Liver (tissue), 8 donors: ENCODE measurements at regions not wholly inside any gene's neighbourhood (a gene's known extent, or its start where the extent isn't known, plus 50 kb on each side); places are given as distances from the start of the nearest gene placed in this dataset.

Experiments used
- DNase-seq: peaks from one replicate; pipeline ENCODE4 v3.0.0-alpha.2; 2017; ENCODE audit warnings: low spot score
- H3K27ac ChIP-seq, 2 donors: one replicate each; pipeline ENCODE4 v1.7.0; 2013; ENCODE audit warnings: inconsistent platforms in 2 of 2, low read length in 2 of 2, control low read depth in 1 of 2, low read depth in 1 of 2, mild to moderate bottlenecking in 1 of 2
- H3K27me3 ChIP-seq, 4 donors: one replicate each; pipeline versions ENCODE4 v1.6.1 to v1.7.0; 2013; ENCODE audit warnings: low read length in 3 of 4, inconsistent platforms in 1 of 4, mild to moderate bottlenecking in 1 of 4, moderate library complexity in 1 of 4; ENCODE audit not compliant: control insufficient read depth in 4 of 4, insufficient read depth in 4 of 4
- H3K36me3 ChIP-seq, 4 donors: one replicate each; pipeline versions ENCODE4 v1.6.1 to v1.7.0; 2013; ENCODE audit warnings: low read length in 3 of 4, mild to moderate bottlenecking in 3 of 4, low read depth in 1 of 4, moderate library complexity in 1 of 4; ENCODE audit not compliant: control insufficient read depth in 4 of 4, insufficient read depth in 3 of 4
- H3K4me1 ChIP-seq, 4 donors: one replicate each; pipeline versions ENCODE4 v1.6.1 to v1.7.0; 2013; ENCODE audit warnings: low read length in 3 of 4, mild to moderate bottlenecking in 3 of 4, moderate library complexity in 1 of 4; ENCODE audit not compliant: control insufficient read depth in 4 of 4, insufficient read depth in 4 of 4
- H3K4me3 ChIP-seq, 3 donors: one replicate each; pipeline versions ENCODE4 v1.6.1 to v1.7.0; 2013; ENCODE audit warnings: low read length in 3 of 3, control low read depth in 1 of 3, low read depth in 1 of 3, mild to moderate bottlenecking in 1 of 3
- H3K9ac ChIP-seq, 2 donors: one replicate each; pipeline ENCODE4 v1.7.0; 2013; ENCODE audit warnings: low read length in 2 of 2, mild to moderate bottlenecking in 2 of 2, moderate library complexity in 2 of 2, control low read depth in 1 of 2, low read depth in 1 of 2
- H3K9me3 ChIP-seq, 4 donors: one replicate each; pipeline versions ENCODE4 v1.6.1 to v1.7.0; 2013; ENCODE audit warnings: low read length in 3 of 4; ENCODE audit not compliant: control insufficient read depth in 4 of 4
- EGR1 ChIP-seq, 2 donors: IDR thresholded peaks; 2 replicates each; pipeline ENCODE4 v1.6.1; 2016 to 2018; ENCODE audit warnings: antibody characterized with exemption in 2 of 2, low read depth in 2 of 2
- FOXA1 ChIP-seq: IDR thresholded peaks from 2 replicates; pipeline ENCODE4 v1.6.1; 2016; ENCODE audit warnings: antibody characterized with exemption
- FOXA2 ChIP-seq: IDR thresholded peaks from 2 replicates; pipeline ENCODE4 v1.6.1; 2016; ENCODE audit warnings: antibody characterized with exemption
- GABPA ChIP-seq, 2 donors: IDR thresholded peaks in 1 of 2; conservative IDR thresholded peaks in 1 of 2; 2 replicates each; pipeline ENCODE4 v1.6.1; 2016; ENCODE audit warnings: antibody characterized with exemption in 2 of 2, mild to moderate bottlenecking in 1 of 2, moderate library complexity in 1 of 2
- HNF4A ChIP-seq, 2 donors: conservative IDR thresholded peaks; 2 replicates each; pipeline ENCODE4 v1.6.1; 2016; ENCODE audit warnings: antibody characterized with exemption in 2 of 2, mild to moderate bottlenecking in 2 of 2
- HNF4G ChIP-seq: IDR thresholded peaks from 2 replicates; pipeline ENCODE4 v1.6.1; 2016; ENCODE audit warnings: antibody characterized with exemption
- JUND ChIP-seq, 2 donors: IDR thresholded peaks; 2 replicates each; pipeline ENCODE4 v1.6.1; 2016; ENCODE audit warnings: antibody characterized with exemption in 2 of 2
- NR2F2 ChIP-seq: IDR thresholded peaks from 2 replicates; pipeline ENCODE4 v1.6.1; 2016; ENCODE audit warnings: antibody characterized with exemption
- RAD21 ChIP-seq, 2 donors: IDR thresholded peaks; 2 replicates each; pipeline ENCODE4 v1.6.1; 2016; ENCODE audit warnings: antibody characterized with exemption in 2 of 2, mild to moderate bottlenecking in 2 of 2
- RXRA ChIP-seq, 2 donors: IDR thresholded peaks; 2 replicates each; pipeline ENCODE4 v1.6.1; 2017 to 2018; ENCODE audit warnings: antibody characterized with exemption in 2 of 2, mild to moderate bottlenecking in 1 of 2
- SP1 ChIP-seq: IDR thresholded peaks from 2 replicates; pipeline ENCODE4 v1.6.1; 2018; ENCODE audit warnings: antibody characterized with exemption, mild to moderate bottlenecking
- TAF1 ChIP-seq: conservative IDR thresholded peaks from 2 replicates; pipeline ENCODE4 v1.6.1; 2016; ENCODE audit warnings: antibody characterized with exemption, mild to moderate bottlenecking
- YY1 ChIP-seq: IDR thresholded peaks from 2 replicates; pipeline ENCODE4 v1.6.1; 2016; ENCODE audit warnings: antibody characterized with exemption, mild to moderate bottlenecking
- WGBS: extraction: QIAGEN DNeasy Blood & Tissue Kit; methylation state at CpG from one replicate; pipeline ENCODE4 v1.1.7; 2013; 5-methylcytosine and 5-hydroxymethylcytosine counted together
- TF ChIP-seq, protein P1 (sequence below): IDR thresholded peaks from 2 replicates; pipeline ENCODE4 v1.6.1; 2016; ENCODE audit warnings: antibody characterized with exemption
- TF ChIP-seq, protein P2 (sequence below): IDR thresholded peaks from 2 replicates; pipeline ENCODE4 v1.6.1; 2016; ENCODE audit warnings: antibody characterized with exemption
- TF ChIP-seq, protein P3 (sequence below): fragments of 150-350 bp; IDR thresholded peaks from 2 replicates; pipeline ENCODE4 v1.5.1; 2017; ENCODE audit warnings: improper control_type of control experiment, low read depth, low read length; ENCODE audit not compliant: missing input control
- TF ChIP-seq, protein P4 (sequence below): IDR thresholded peaks from 2 replicates; pipeline ENCODE4 v1.6.1; 2016; ENCODE audit warnings: antibody characterized with exemption
- TF ChIP-seq, protein P5 (sequence below): IDR thresholded peaks from 2 replicates; pipeline ENCODE4 v1.6.1; 2016; ENCODE audit warnings: antibody characterized with exemption, mild to moderate bottlenecking
- donor health status: healthy.
- donor health status: healthy.
- donor health status: healthy.
- donor health status: healthy.
- donor health status: healthy.

DNA sequence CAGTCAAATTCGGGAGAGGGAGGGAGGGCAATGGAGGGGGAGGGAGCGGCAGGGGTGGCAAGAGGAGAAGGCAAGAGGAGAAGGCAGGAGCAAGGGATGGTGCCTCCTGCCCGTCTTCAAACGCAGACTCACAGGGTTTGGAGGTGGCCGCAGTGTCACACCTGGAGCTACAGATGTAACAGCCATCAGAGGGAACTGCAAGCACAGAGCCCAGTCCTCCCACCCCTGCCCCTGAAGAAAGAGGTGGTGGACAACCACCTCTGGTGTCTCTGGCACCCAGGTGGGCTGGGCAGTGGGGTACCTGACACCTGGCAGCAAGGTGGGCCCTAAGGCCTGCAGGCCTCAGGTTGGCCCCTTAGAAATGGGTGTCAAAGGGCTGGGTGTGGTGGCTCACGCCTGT, 67.0 kb upstream of the SDK1 start:
- no peaks in the 10 kb centered on the region for H3K36me3 ChIP-seq
- no peak for DNase-seq
- no peaks in the 10 kb centered on the region for H3K4me1 ChIP-seq
- peaks cover 0 to 3% (median 0%) of the 10 kb centered on the region in 4 donors for H3K27me3 ChIP-seq
- TF ChIP-seq HNF4A (conservative IDR thresholded peaks at IDR 0.05) (no peak), FOXA2 (no peak), YY1 (no peak), NR2F2 (no peak), TAF1 (no peak)
- TF ChIP-seq, protein P1, sequence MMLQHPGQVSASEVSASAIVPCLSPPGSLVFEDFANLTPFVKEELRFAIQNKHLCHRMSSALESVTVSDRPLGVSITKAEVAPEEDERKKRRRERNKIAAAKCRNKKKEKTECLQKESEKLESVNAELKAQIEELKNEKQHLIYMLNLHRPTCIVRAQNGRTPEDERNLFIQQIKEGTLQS: no peak
- TF ChIP-seq, protein P2, sequence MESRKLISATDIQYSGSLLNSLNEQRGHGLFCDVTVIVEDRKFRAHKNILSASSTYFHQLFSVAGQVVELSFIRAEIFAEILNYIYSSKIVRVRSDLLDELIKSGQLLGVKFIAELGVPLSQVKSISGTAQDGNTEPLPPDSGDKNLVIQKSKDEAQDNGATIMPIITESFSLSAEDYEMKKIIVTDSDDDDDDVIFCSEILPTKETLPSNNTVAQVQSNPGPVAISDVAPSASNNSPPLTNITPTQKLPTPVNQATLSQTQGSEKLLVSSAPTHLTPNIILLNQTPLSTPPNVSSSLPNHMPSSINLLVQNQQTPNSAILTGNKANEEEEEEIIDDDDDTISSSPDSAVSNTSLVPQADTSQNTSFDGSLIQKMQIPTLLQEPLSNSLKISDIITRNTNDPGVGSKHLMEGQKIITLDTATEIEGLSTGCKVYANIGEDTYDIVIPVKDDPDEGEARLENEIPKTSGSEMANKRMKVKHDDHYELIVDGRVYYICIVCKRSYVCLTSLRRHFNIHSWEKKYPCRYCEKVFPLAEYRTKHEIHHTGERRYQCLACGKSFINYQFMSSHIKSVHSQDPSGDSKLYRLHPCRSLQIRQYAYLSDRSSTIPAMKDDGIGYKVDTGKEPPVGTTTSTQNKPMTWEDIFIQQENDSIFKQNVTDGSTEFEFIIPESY: no peak
- TF ChIP-seq, protein P3, sequence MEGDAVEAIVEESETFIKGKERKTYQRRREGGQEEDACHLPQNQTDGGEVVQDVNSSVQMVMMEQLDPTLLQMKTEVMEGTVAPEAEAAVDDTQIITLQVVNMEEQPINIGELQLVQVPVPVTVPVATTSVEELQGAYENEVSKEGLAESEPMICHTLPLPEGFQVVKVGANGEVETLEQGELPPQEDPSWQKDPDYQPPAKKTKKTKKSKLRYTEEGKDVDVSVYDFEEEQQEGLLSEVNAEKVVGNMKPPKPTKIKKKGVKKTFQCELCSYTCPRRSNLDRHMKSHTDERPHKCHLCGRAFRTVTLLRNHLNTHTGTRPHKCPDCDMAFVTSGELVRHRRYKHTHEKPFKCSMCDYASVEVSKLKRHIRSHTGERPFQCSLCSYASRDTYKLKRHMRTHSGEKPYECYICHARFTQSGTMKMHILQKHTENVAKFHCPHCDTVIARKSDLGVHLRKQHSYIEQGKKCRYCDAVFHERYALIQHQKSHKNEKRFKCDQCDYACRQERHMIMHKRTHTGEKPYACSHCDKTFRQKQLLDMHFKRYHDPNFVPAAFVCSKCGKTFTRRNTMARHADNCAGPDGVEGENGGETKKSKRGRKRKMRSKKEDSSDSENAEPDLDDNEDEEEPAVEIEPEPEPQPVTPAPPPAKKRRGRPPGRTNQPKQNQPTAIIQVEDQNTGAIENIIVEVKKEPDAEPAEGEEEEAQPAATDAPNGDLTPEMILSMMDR: no peak
- TF ChIP-seq, protein P4, sequence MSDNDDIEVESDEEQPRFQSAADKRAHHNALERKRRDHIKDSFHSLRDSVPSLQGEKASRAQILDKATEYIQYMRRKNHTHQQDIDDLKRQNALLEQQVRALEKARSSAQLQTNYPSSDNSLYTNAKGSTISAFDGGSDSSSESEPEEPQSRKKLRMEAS: no peak
- H3K27ac ChIP-seq: no peak overlapping the region
- 89% methylated on average over 6 of the region's 6 CpGs for whole genome bisulfite sequencing
- H3K4me3 ChIP-seq: no peak overlapping the region
- H3K9ac ChIP-seq: no peak overlapping the region
- H3K9me3 ChIP-seq: peaks cover 0 to 7% (median 2%) of the 10 kb centered on the region in 4 donors

DNA sequence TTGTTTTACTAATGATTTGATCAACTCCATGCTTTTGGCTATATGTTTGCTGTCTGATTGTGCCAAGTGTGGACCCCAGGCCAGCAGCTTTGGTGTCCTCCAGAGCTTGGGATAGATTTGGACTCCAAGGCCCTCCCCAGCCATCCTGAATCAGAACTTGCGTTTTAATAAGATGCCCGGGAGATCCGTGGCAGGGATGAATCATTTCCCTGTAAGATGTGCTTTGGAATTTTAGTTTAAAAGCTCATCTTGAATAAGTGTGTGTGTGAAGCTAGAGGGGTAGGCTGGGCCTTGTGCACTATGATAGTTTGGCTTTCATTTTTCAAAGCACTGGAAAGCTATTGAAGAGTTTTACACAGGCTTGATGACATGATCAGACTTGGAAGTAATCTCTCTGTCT, 66.2 kb upstream of the SDK1 start:
- WGBS: 95% methylated on average over 3 of the region's 3 CpGs

More for the DNA sequence above, 66.2 kb upstream of the SDK1 start:
- H3K9me3 ChIP-seq: peaks cover 0 to 7% (median 2%) of the 10 kb centered on the region in 4 donors
- H3K4me1 ChIP-seq: no peaks in the 10 kb centered on the region
- no peak overlapping the region for H3K27ac ChIP-seq
- H3K36me3 ChIP-seq: no peaks in the 10 kb centered on the region
- peaks cover 0 to 3% (median 0%) of the 10 kb centered on the region in 4 donors for H3K27me3 ChIP-seq
- DNase-seq: no peak
- no peak overlapping the region for H3K4me3 ChIP-seq
- TF ChIP-seq HNF4A (conservative IDR thresholded peaks at IDR 0.05): no peak
- TF ChIP-seq NR2F2: no peak
- TF ChIP-seq, protein P3: no peak
- no peak for TF ChIP-seq SP1
- TF ChIP-seq, protein P5, sequence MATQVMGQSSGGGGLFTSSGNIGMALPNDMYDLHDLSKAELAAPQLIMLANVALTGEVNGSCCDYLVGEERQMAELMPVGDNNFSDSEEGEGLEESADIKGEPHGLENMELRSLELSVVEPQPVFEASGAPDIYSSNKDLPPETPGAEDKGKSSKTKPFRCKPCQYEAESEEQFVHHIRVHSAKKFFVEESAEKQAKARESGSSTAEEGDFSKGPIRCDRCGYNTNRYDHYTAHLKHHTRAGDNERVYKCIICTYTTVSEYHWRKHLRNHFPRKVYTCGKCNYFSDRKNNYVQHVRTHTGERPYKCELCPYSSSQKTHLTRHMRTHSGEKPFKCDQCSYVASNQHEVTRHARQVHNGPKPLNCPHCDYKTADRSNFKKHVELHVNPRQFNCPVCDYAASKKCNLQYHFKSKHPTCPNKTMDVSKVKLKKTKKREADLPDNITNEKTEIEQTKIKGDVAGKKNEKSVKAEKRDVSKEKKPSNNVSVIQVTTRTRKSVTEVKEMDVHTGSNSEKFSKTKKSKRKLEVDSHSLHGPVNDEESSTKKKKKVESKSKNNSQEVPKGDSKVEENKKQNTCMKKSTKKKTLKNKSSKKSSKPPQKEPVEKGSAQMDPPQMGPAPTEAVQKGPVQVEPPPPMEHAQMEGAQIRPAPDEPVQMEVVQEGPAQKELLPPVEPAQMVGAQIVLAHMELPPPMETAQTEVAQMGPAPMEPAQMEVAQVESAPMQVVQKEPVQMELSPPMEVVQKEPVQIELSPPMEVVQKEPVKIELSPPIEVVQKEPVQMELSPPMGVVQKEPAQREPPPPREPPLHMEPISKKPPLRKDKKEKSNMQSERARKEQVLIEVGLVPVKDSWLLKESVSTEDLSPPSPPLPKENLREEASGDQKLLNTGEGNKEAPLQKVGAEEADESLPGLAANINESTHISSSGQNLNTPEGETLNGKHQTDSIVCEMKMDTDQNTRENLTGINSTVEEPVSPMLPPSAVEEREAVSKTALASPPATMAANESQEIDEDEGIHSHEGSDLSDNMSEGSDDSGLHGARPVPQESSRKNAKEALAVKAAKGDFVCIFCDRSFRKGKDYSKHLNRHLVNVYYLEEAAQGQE: no peak
- no peak for TF ChIP-seq GABPA (IDR thresholded peaks at IDR 0.05 in 1 of 2, conservative IDR thresholded peaks at IDR 0.05 in 1 of 2)
- TF ChIP-seq, protein P4: no peak
- no peak for TF ChIP-seq FOXA2
- TF ChIP-seq EGR1 (IDR thresholded peaks at IDR 0.05; ENCODE audit: low read depth in 2 of 2): no peak
- TF ChIP-seq YY1: no peak
- TF ChIP-seq FOXA1: no peak
- no peak for TF ChIP-seq TAF1
- TF ChIP-seq RXRA (IDR thresholded peaks at IDR 0.05): no peak
- TF ChIP-seq, protein P1: no peak
- TF ChIP-seq, protein P2: no peak
- no peak for TF ChIP-seq RAD21 (IDR thresholded peaks at IDR 0.05)
- TF ChIP-seq JUND (IDR thresholded peaks at IDR 0.05): no peak
- TF ChIP-seq HNF4G: no peak
- no peak overlapping the region for H3K9ac ChIP-seq
